WTC11 (cell line): ENCODE measurements at regions not wholly inside any gene's neighbourhood (a gene's known extent, or its start where the extent isn't known, plus 50 kb on each side); places are given as distances from the start of the nearest gene placed in this dataset.

ENCODE experiments used
- ATAC-seq: fragments of 200-7000 bp; cut with Tn5 transposase; 2 replicates; pipeline ENCODE4 v1.10.0; 2021; ENCODE audit warnings: mild to moderate bottlenecking, moderate library complexity
- CTCF ChIA-PET: fragments of 300-600 bp; sonication (Branson Sonifier 250); formaldehyde crosslinking; loops from one replicate; lab custom pipeline; 2021; ENCODE audit warnings: antibody characterized with exemption; lab: Charles Lee
- POLR2A ChIA-PET: fragments of 350-600 bp; sonication (Branson Sonifier 250); formaldehyde crosslinking; loops from one replicate; lab custom pipeline; 2021; ENCODE audit warnings: antibody characterized with exemption; lab: Charles Lee
- DNase-seq: peaks from one replicate; pipeline ENCODE4 v3.0.0; 2021; ENCODE audit warnings: low spot score
- H3K27ac Mint-ChIP-seq: 2 replicates; pipeline ENCODE4 v1.8.0; 2021; ENCODE audit warnings: mixed read lengths
- H3K27me3 Mint-ChIP-seq: 2 replicates; pipeline ENCODE4 v1.8.0; 2021; ENCODE audit warnings: low read depth, mild to moderate bottlenecking, moderate library complexity, mixed read lengths
- H3K36me3 Mint-ChIP-seq: 2 replicates; pipeline ENCODE4 v1.8.0; 2021; ENCODE audit warnings: mixed read lengths
- H3K4me1 Mint-ChIP-seq: 2 replicates; pipeline ENCODE4 v1.8.0; 2022; ENCODE audit warnings: mixed read lengths
- H3K4me3 Mint-ChIP-seq: 2 replicates; pipeline ENCODE4 v1.8.0; 2021; ENCODE audit warnings: mild to moderate bottlenecking, moderate library complexity, mixed read lengths
- H3K9me3 Mint-ChIP-seq: 2 replicates; pipeline ENCODE4 v1.8.0; 2021; ENCODE audit warnings: mixed read lengths
- CBFB ChIP-seq: sonication (generic); formaldehyde crosslinking; IDR thresholded peaks from 2 replicates; pipeline ENCODE4 v1.8.1; 2022; ENCODE audit warnings: mild to moderate bottlenecking, low read depth, missing genetic modification reagents
- ELF4 ChIP-seq: sonication (generic); formaldehyde crosslinking; IDR thresholded peaks from 2 replicates; pipeline ENCODE4 v1.8.1; 2022; ENCODE audit warnings: low read depth, mild to moderate bottlenecking, moderate library complexity, missing genetic modification reagents
- FOXP1 ChIP-seq: sonication (generic); formaldehyde crosslinking; IDR thresholded peaks from 2 replicates; pipeline ENCODE4 v1.8.0; 2022; ENCODE audit warnings: missing genetic modification reagents, mild to moderate bottlenecking, moderate library complexity, borderline replicate concordance
- MAX ChIP-seq: sonication (generic); formaldehyde crosslinking; IDR thresholded peaks from 2 replicates; pipeline ENCODE4 v1.8.0; 2022; ENCODE audit warnings: mild to moderate bottlenecking, missing genetic modification reagents
- NFYB ChIP-seq: sonication (generic); formaldehyde crosslinking; conservative IDR thresholded peaks from 2 replicates; pipeline ENCODE4 v1.8.0; 2022; ENCODE audit warnings: low read depth, missing genetic modification reagents
- NR1H2 ChIP-seq: sonication (generic); formaldehyde crosslinking; IDR thresholded peaks from 2 replicates; pipeline ENCODE4 v1.9.0; 2021; ENCODE audit warnings: mild to moderate bottlenecking, moderate library complexity, missing genetic modification reagents
- PRRX2 ChIP-seq: fragments of 250-450 bp; sonication (Bioruptor Pico); IDR thresholded peaks from 2 replicates; pipeline ENCODE4 v1.8.0; 2021; ENCODE audit warnings: mild to moderate bottlenecking
- SMAD4 ChIP-seq: sonication (generic); formaldehyde crosslinking; IDR thresholded peaks from 2 replicates; pipeline ENCODE4 v1.8.0; 2022; ENCODE audit warnings: mild to moderate bottlenecking, missing genetic modification reagents
- TEAD4 ChIP-seq: sonication (generic); formaldehyde crosslinking; IDR thresholded peaks from 2 replicates; pipeline ENCODE4 v1.8.0; 2022; ENCODE audit warnings: mild to moderate bottlenecking, missing genetic modification reagents
- ZNF396 ChIP-seq: fragments of 250-450 bp; sonication (Bioruptor Pico); IDR thresholded peaks from 2 replicates; pipeline ENCODE4 v1.8.0; 2021; ENCODE audit warnings: mild to moderate bottlenecking, moderate library complexity, borderline replicate concordance
- ZNF423 ChIP-seq: fragments of 250-450 bp; sonication (Bioruptor Pico); IDR thresholded peaks from 2 replicates; pipeline ENCODE4 v2.1.2; 2022; ENCODE audit warnings: mild to moderate bottlenecking, moderate library complexity
- TF ChIP-seq, protein P1 (sequence below): sonication (generic); formaldehyde crosslinking; IDR thresholded peaks from 2 replicates; pipeline ENCODE4 v1.8.0; 2023; ENCODE audit warnings: mild to moderate bottlenecking, missing genetic modification reagents
- TF ChIP-seq, protein P2 (sequence below): sonication (generic); formaldehyde crosslinking; IDR thresholded peaks from 2 replicates; pipeline ENCODE4 v1.8.1; 2022; ENCODE audit warnings: missing genetic modification reagents, borderline replicate concordance
- TF ChIP-seq, protein P3 (sequence below): fragments of 200-600 bp; IDR thresholded peaks from 2 replicates; pipeline ENCODE4 v1.8.0; 2022; ENCODE audit warnings: antibody characterized with exemption

- TF ChIP-seq MAX: no peak
- no peak for TF ChIP-seq NR1H2 (CRISPR knock-in tag)
These were observed 368.6 kb upstream of the NEGR1 start (continued) for GRCh38 chr1:72650843-72651435.

DNA sequence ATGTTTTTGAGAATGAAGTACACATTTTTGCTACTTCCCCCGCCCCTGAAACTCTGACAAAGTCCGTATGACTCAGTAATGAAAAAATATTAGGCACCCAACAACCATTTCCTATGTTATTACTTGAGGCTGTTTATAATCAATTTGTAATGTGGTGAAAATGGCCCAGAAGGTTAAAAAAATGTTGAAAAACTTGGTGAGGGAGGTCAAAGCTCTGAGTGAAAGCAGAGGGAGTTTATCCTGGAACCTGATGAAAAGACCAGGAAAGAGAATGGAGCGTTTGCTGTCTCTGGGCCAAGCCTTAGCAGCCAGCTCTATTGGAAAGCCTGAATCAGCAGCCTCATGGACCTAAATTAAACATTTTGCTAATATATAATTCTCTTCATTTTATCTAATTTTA is 367.7 kb upstream of the NEGR1 start:
- H3K4me3 Mint-ChIP-seq: no peak overlapping the region
- no peaks in the 10 kb centered on the region for H3K36me3 Mint-ChIP-seq
- ChIA-PET POLR2A (no interaction called here), CTCF (interaction anchor here (1.1 kb wide), 1 partner anchor 555 kb away, joined by 3 read pairs; no protein-coding TSS in a partner anchor)
- DNase-seq (no peak), ATAC-seq (no peak)
- peaks cover 5% of the 10 kb centered on the region for H3K4me1 Mint-ChIP-seq
- H3K27me3 Mint-ChIP-seq: no peaks in the 10 kb centered on the region
- no peak overlapping the region for H3K27ac Mint-ChIP-seq
- no peaks in the 10 kb centered on the region for H3K9me3 Mint-ChIP-seq
- TF ChIP-seq TEAD4 (CRISPR knock-in tag) (no peak), ELF4 (no peak), CBFB (no peak), FOXP1 (CRISPR knock-in tag) (no peak), ZNF423 (CRISPR knock-in tag) (no peak), ZNF396 (CRISPR knock-in tag) (no peak), PRRX2 (CRISPR knock-in tag) (no peak)
- TF ChIP-seq, protein P1, sequence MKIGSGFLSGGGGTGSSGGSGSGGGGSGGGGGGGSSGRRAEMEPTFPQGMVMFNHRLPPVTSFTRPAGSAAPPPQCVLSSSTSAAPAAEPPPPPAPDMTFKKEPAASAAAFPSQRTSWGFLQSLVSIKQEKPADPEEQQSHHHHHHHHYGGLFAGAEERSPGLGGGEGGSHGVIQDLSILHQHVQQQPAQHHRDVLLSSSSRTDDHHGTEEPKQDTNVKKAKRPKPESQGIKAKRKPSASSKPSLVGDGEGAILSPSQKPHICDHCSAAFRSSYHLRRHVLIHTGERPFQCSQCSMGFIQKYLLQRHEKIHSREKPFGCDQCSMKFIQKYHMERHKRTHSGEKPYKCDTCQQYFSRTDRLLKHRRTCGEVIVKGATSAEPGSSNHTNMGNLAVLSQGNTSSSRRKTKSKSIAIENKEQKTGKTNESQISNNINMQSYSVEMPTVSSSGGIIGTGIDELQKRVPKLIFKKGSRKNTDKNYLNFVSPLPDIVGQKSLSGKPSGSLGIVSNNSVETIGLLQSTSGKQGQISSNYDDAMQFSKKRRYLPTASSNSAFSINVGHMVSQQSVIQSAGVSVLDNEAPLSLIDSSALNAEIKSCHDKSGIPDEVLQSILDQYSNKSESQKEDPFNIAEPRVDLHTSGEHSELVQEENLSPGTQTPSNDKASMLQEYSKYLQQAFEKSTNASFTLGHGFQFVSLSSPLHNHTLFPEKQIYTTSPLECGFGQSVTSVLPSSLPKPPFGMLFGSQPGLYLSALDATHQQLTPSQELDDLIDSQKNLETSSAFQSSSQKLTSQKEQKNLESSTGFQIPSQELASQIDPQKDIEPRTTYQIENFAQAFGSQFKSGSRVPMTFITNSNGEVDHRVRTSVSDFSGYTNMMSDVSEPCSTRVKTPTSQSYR: no peak
- TF ChIP-seq, protein P2, sequence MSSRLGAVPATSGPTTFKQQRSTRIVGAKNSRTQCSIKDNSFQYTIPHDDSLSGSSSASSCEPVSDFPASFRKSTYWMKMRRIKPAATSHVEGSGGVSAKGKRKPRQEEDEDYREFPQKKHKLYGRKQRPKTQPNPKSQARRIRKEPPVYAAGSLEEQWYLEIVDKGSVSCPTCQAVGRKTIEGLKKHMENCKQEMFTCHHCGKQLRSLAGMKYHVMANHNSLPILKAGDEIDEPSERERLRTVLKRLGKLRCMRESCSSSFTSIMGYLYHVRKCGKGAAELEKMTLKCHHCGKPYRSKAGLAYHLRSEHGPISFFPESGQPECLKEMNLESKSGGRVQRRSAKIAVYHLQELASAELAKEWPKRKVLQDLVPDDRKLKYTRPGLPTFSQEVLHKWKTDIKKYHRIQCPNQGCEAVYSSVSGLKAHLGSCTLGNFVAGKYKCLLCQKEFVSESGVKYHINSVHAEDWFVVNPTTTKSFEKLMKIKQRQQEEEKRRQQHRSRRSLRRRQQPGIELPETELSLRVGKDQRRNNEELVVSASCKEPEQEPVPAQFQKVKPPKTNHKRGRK: no peak

GRCh38 chr1:72649211-72649888 is 367.0 kb upstream of the NEGR1 start:
- CTCF ChIA-PET: interaction anchor here (1.1 kb wide), 1 partner anchor 556 kb away, joined by 3 read pairs; no protein-coding TSS in a partner anchor
- ATAC-seq: no peak; the same call in 1 of the 2 replicates
- no peaks in the 10 kb centered on the region for H3K9me3 Mint-ChIP-seq
- H3K4me3 Mint-ChIP-seq: no peak overlapping the region
- no peak for DNase-seq
- TF ChIP-seq SMAD4 (CRISPR knock-in tag): no peak
- TF ChIP-seq, protein P3, sequence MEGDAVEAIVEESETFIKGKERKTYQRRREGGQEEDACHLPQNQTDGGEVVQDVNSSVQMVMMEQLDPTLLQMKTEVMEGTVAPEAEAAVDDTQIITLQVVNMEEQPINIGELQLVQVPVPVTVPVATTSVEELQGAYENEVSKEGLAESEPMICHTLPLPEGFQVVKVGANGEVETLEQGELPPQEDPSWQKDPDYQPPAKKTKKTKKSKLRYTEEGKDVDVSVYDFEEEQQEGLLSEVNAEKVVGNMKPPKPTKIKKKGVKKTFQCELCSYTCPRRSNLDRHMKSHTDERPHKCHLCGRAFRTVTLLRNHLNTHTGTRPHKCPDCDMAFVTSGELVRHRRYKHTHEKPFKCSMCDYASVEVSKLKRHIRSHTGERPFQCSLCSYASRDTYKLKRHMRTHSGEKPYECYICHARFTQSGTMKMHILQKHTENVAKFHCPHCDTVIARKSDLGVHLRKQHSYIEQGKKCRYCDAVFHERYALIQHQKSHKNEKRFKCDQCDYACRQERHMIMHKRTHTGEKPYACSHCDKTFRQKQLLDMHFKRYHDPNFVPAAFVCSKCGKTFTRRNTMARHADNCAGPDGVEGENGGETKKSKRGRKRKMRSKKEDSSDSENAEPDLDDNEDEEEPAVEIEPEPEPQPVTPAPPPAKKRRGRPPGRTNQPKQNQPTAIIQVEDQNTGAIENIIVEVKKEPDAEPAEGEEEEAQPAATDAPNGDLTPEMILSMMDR: no peak
- TF ChIP-seq ZNF396 (CRISPR knock-in tag): no peak
- no peak overlapping the region for H3K27ac Mint-ChIP-seq
- H3K27me3 Mint-ChIP-seq: no peaks in the 10 kb centered on the region
- H3K36me3 Mint-ChIP-seq: no peaks in the 10 kb centered on the region
- POLR2A ChIA-PET: no interaction called here
- peaks cover 5% of the 10 kb centered on the region for H3K4me1 Mint-ChIP-seq

DNA sequence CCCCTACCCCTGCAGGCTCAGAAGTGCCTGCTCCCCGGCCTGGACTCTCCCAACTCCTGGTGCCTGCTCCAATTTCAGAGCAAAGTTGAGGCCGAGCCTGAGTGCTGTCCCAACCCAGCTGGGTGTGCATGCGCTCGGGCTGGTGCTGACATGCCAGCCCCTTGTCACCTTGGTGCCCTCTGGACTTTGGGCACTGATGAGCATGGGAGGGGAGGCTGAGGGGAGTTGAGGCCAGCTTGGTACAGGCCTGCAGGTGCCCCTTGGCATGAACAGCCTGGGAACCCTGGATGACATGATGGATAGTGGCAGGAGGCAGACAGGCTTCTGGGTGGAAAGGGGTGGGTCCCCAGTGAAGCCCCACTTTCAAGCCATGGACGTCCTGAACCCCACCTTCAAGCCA is 366.1 kb upstream of the NEGR1 start:
- CTCF ChIA-PET: no interaction called here
- POLR2A ChIA-PET: no interaction called here
- Mint-ChIP-seq H3K4me3 (no peak overlapping the region), H3K4me1 (peaks cover 5% of the 10 kb centered on the region), H3K27ac (no peak overlapping the region)
- ATAC-seq (no peak), DNase-seq (no peak)
- TF ChIP-seq NFYB (CRISPR knock-in tag): no peak
- TF ChIP-seq, all 79 proteins: peak for 0
- no peaks in the 10 kb centered on the region for H3K36me3 Mint-ChIP-seq
- H3K9me3 Mint-ChIP-seq: no peaks in the 10 kb centered on the region
- H3K27me3 Mint-ChIP-seq: no peaks in the 10 kb centered on the region
